Right lobe of liver (tissue), 6 donors: ENCODE measurements at regions not wholly inside any gene's neighbourhood (a gene's known extent, or its start where the extent isn't known, plus 50 kb on each side); places are given as distances from the start of the nearest gene placed in this dataset.

Experiments
- ATAC-seq, 4 donors: fragments of 200-7000 bp; cut with Tn5 transposase; one replicate each; pipeline ENCODE4 v1.9.1; 2020; ENCODE audit warnings: mild to moderate bottlenecking in 4 of 4, moderate library complexity in 4 of 4
- DNase-seq, 3 donors: peaks; one replicate each; pipeline ENCODE4 v3.0.0-alpha.2; 2020
- H3K27ac ChIP-seq, 3 donors: fragments of 200-600 bp; one replicate each; pipeline ENCODE4 v1.8.0; 2022
- H3K27me3 ChIP-seq, 2 donors: fragments of 200-600 bp; one replicate each; pipeline ENCODE4 v1.8.0; 2022
- H3K36me3 ChIP-seq, 4 donors: fragments of 200-600 bp; sonication (generic) in 1 of 4; one replicate each; pipeline versions ENCODE4 v1.5.1 to v1.8.0; 2017 to 2022; ENCODE audit warnings: control low read depth in 1 of 4
- H3K4me1 ChIP-seq, 4 donors: fragments of 200-600 bp; sonication (generic) in 1 of 4; one replicate each; pipeline versions ENCODE4 v1.5.1 to v1.8.0; 2017 to 2022; ENCODE audit warnings: control low read depth in 1 of 4
- H3K4me3 ChIP-seq, 3 donors: fragments of 200-600 bp; one replicate each; pipeline ENCODE4 v1.8.0; 2022
- H3K9me3 ChIP-seq, 4 donors: fragments of 200-600 bp; sonication (generic) in 1 of 4; one replicate each; pipeline versions ENCODE4 v1.5.1 to v1.8.0; 2017 to 2022; ENCODE audit warnings: control low read depth in 1 of 4
- CTCF ChIP-seq, 4 donors: fragments of 200-600 bp in 3 of 4; fragments of 450-650 bp in 1 of 4; IDR thresholded peaks; one replicate each; pipeline versions ENCODE4 v1.5.1 to v1.8.0; 2016 to 2022; ENCODE audit warnings: antibody characterized with exemption in 4 of 4, mild to moderate bottlenecking in 2 of 4
- POLR2A ChIP-seq: fragments of 450-650 bp; IDR thresholded peaks from one replicate; pipeline ENCODE4 v1.6.1; 2017; ENCODE audit warnings: antibody characterized with exemption, mild to moderate bottlenecking
- WGBS: methylation state at CpG from one replicate; pipeline ENCODE4 v1.1.6; 2018; ENCODE audit warnings: low coverage, low lambda C conversion rate; ENCODE audit not compliant: insufficient coverage; ENCODE audit errors: missing lambda C conversion rate; 5-methylcytosine and 5-hydroxymethylcytosine counted together
- intact Hi-C, 2 donors: fragments of 100-400 bp; cut with DNase I; formaldehyde crosslinking; loops; one replicate each; pipeline versions ENCODE4 v1.11.2 to v1.14.1; 2022
- donor health status: DM: no; HTN: yes; CAD: no.
- donor health status: DM: no; HTN: no; CAD: no.
- donor health status: DM: no; HTN: no; CAD: no.
- donor health status: DM: no; HTN: yes; CAD: no.
- donor health status: DM: no; HTN: yes; CAD: no.

- H3K4me1 ChIP-seq, result no peaks in the 10 kb centered on the region
- H3K4me3 ChIP-seq, result no peak overlapping the region
- no peak for TF ChIP-seq CTCF (IDR thresholded peaks at IDR 0.05)
- TF ChIP-seq POLR2A, result no peak
- H3K36me3 ChIP-seq, result no peaks in the 10 kb centered on the region
- intact Hi-C loops, result no loop called here
- H3K27ac ChIP-seq, result no peak overlapping the region
- no peaks in the 10 kb centered on the region for H3K27me3 ChIP-seq
- ATAC-seq (no peak), DNase-seq (no peak)
- 85% methylated on average over 6 of the region's 8 CpGs for WGBS
- no peaks in the 10 kb centered on the region for H3K9me3 ChIP-seq
Measured at GRCh38 chr18:26637324-26637723, 89.0 kb upstream of the KCTD1 start.

- no peak for TF ChIP-seq POLR2A
- TF ChIP-seq CTCF (IDR thresholded peaks at IDR 0.05), result no peak
- Histone ChIP-seq H3K4me3 (no peak overlapping the region), H3K9me3 (no peaks in the 10 kb centered on the region), H3K27ac (no peak overlapping the region), H3K4me1 (no peaks in the 10 kb centered on the region), H3K36me3 (no peaks in the 10 kb centered on the region), H3K27me3 (no peaks in the 10 kb centered on the region)
- ATAC-seq, result no peak
- no peak for DNase-seq
- intact Hi-C loops, result no loop called here
- 71% methylated on average over 4 of the region's 4 CpGs for WGBS
Measured at GRCh38 chr18:26635466-26635865, 87.1 kb upstream of the KCTD1 start.

- DNase-seq, result no peak
- Histone ChIP-seq H3K27me3 (no peaks in the 10 kb centered on the region), H3K36me3 (no peaks in the 10 kb centered on the region), H3K4me3 (no peak overlapping the region), H3K27ac (no peak overlapping the region), H3K9me3 (no peaks in the 10 kb centered on the region), H3K4me1 (no peaks in the 10 kb centered on the region)
- no peak for ATAC-seq
- TF ChIP-seq CTCF (IDR thresholded peaks at IDR 0.05) (no peak), POLR2A (no peak)
- WGBS, result 59% methylated on average over 4 of the region's 4 CpGs
- intact Hi-C loops, result no loop called here
Measured at GRCh38 chr18:26634631-26635030, 86.3 kb upstream of the KCTD1 start.

GRCh38 chr18:26631135-26631534 lies 82.8 kb upstream of the KCTD1 start:
- Histone ChIP-seq H3K4me3 (no peak overlapping the region), H3K27ac (no peak overlapping the region), H3K9me3 (no peaks in the 10 kb centered on the region), H3K36me3 (no peaks in the 10 kb centered on the region), H3K4me1 (peaks cover 0 to 13% (median 0%) of the 10 kb centered on the region in 4 donors), H3K27me3 (no peaks in the 10 kb centered on the region)
- WGBS, result 85% methylated on average over 1 of the region's 1 CpG
- no peak for ATAC-seq
- no peak for TF ChIP-seq POLR2A
- no peak for TF ChIP-seq CTCF (IDR thresholded peaks at IDR 0.05)
- intact Hi-C loops, result no loop called here
- DNase-seq, result no peak

GRCh38 chr18:26630596-26630995 lies 82.2 kb upstream of the KCTD1 start:
- intact Hi-C loops, result no loop called here
- no peak overlapping the region for H3K27ac ChIP-seq
- H3K9me3 ChIP-seq, result no peaks in the 10 kb centered on the region
- DNase-seq, result no peak
- no peaks in the 10 kb centered on the region for H3K36me3 ChIP-seq
- 80% methylated on average over 3 of the region's 4 CpGs for WGBS
- no peaks in the 10 kb centered on the region for H3K27me3 ChIP-seq
- TF ChIP-seq CTCF (IDR thresholded peaks at IDR 0.05) (no peak), POLR2A (no peak)
- ATAC-seq, result no peak
- H3K4me1 ChIP-seq, result peaks cover 0 to 13% (median 0%) of the 10 kb centered on the region in 4 donors
- H3K4me3 ChIP-seq, result no peak overlapping the region
